Heart left ventricle (tissue), 16 donors: ENCODE measurements at regions not wholly inside any gene's neighbourhood (a gene's known extent, or its start where the extent isn't known, plus 50 kb on each side); places are given as distances from the start of the nearest gene placed in this dataset.
"Not testable (repeated sequence)": the region's sequence is repeated elsewhere in the genome, so short reads cannot be mapped to it uniquely, and the experiment has no call there.

Experiments used
- ATAC-seq, 4 donors: fragments of 200-7000 bp; cut with Tn5 transposase; one replicate each; pipeline ENCODE4 v1.9.1; 2020 to 2022; ENCODE audit warnings: moderate library complexity in 4 of 4, mild to moderate bottlenecking in 3 of 4, moderate number of reproducible peaks in 1 of 4
- DNase-seq, 5 donors: peaks; one replicate each; pipeline ENCODE4 v3.0.0-alpha.2; 2020
- H3K27ac ChIP-seq, 12 donors: fragments of 200-600 bp; sonication (generic) in 4 of 12; one replicate each; pipeline versions ENCODE4 v1.5.0 to v1.8.0; 2016 to 2022; ENCODE audit warnings: mild to moderate bottlenecking in 2 of 12
- H3K27me3 ChIP-seq, 9 donors: fragments of 200-600 bp; sonication (generic) in 2 of 9; one replicate each; pipeline versions ENCODE4 v1.5.1 to v1.8.0; 2016 to 2022; ENCODE audit warnings: mild to moderate bottlenecking in 3 of 9
- H3K36me3 ChIP-seq, 9 donors: fragments of 200-600 bp; sonication (generic) in 2 of 9; one replicate each; pipeline versions ENCODE4 v1.5.0 to v1.8.0; 2018 to 2022; ENCODE audit warnings: mild to moderate bottlenecking in 2 of 9
- H3K4me1 ChIP-seq, 12 donors: fragments of 200-600 bp; sonication (generic) in 4 of 12; one replicate each; pipeline versions ENCODE4 v1.5.0 to v1.8.0; 2016 to 2022; ENCODE audit warnings: mild to moderate bottlenecking in 3 of 12
- H3K4me3 ChIP-seq, 12 donors: fragments of 200-600 bp; sonication (generic) in 4 of 12; one replicate each; pipeline versions ENCODE4 v1.5.0 to v1.8.0; 2017 to 2022; ENCODE audit warnings: mild to moderate bottlenecking in 9 of 12, moderate library complexity in 4 of 12
- H3K9me3 ChIP-seq, 12 donors: fragments of 200-600 bp; sonication (generic) in 4 of 12; one replicate each; pipeline versions ENCODE4 v1.5.0 to v1.8.0; 2016 to 2022; ENCODE audit warnings: mild to moderate bottlenecking in 1 of 12
- POLR2A ChIP-seq, 2 donors: fragments of 450-650 bp; IDR thresholded peaks; one replicate each; pipeline ENCODE4 v1.6.1; 2017; ENCODE audit warnings: antibody characterized with exemption in 2 of 2, mild to moderate bottlenecking in 2 of 2, moderate library complexity in 2 of 2
- WGBS, 4 donors: extraction: QIAGEN DNeasy Blood & Tissue Kit in 2 of 4; methylation state at CpG; one replicate each; pipeline versions ENCODE4 v1.1.5 to v1.1.7; 2013 to 2018; 5-methylcytosine and 5-hydroxymethylcytosine counted together
- intact Hi-C, 10 donors: fragments of 100-400 bp; cut with DNase I; formaldehyde crosslinking; loops; one replicate each; pipeline versions ENCODE4 v1.11.1 to v1.14.2; 2022
- TF ChIP-seq, protein P1 (sequence below), 12 donors: fragments of 200-600 bp; sonication (generic) in 4 of 12; IDR thresholded peaks; one replicate each; pipeline versions ENCODE4 v1.5.0 to v1.8.0; 2018 to 2022; ENCODE audit warnings: antibody characterized with exemption in 12 of 12, mild to moderate bottlenecking in 5 of 12
- donor health status: ischemic (EF 13 %, LVEDD 7.1; RV severe dilation, severe dysfunction).
- donor health status: healthy with polysubstance abuse.
- donor health status: DM: no; HTN: yes; CAD: no.
- donor health status: DM: no; HTN: no; CAD: no.
- donor health status: ischemic (EF 25% LVEDD 6.9; RV normal size, moderate dysfunction).
- donor health status: ischemic (EF 25% LVEDD 5.7; RV mildly dilated, moderate dysfunction).
- donor health status: healthy.
- donor health status: DM: yes; HTN: yes; CAD: no.
- donor health status: ischemic (EF 35%, LVEDD 5.7; RV mildly dilated, moderate dysfunction).
- donor health status: nonischemic (EF 11% LVEDD 7.7; RV severe dilation, severe dysfunction).
- donor health status: DM: yes; HTN: yes; CAD: no.
- donor health status: PGD.
- donor health status: ischemic (EF 29% LVEDD 5.4; RV normal size, mild dysfunction).
- donor health status: nonischemic (EF 23%, LVEDD 6.1; RV moderate dilation, normal function).

DNA sequence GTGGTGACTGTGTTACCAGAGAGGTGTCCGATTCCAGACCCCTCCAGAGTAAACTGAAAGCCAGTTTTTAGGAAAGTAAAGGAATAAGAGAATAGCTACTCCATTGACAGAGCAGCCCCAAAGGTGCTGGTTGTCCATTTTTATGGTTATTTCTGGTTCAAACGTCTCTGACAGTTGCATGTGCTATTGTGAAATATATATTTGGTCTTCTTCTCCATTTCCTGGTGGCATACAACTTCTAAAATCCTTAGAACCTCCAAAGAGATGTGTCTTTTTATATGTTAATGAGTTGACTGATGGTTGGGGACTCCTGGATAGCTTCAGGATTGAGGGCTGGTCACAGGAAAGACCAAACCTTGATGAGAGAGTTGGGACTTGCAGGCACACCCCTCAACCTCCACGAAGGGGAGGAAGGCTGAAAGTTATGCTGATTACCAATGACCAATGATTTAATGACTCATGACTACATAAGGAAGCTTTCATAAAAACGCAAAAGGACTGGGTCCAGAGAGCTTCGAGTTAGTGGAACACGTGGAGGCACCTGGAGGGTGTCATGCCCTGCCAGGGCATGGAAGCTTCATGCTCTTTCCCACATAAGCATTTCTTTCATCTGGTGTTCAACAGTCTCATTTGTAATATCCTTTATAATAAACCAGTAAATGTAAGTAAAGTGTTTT, 100.7 kb downstream of the SLC16A1 start:
- H3K27me3 ChIP-seq = peaks cover 0 to 14% (median 2%) of the 10 kb centered on the region in 9 donors
- 60 to 64% (median 62%) methylated on average over 6 of the region's 6 CpGs for WGBS, 4 donors

DNA sequence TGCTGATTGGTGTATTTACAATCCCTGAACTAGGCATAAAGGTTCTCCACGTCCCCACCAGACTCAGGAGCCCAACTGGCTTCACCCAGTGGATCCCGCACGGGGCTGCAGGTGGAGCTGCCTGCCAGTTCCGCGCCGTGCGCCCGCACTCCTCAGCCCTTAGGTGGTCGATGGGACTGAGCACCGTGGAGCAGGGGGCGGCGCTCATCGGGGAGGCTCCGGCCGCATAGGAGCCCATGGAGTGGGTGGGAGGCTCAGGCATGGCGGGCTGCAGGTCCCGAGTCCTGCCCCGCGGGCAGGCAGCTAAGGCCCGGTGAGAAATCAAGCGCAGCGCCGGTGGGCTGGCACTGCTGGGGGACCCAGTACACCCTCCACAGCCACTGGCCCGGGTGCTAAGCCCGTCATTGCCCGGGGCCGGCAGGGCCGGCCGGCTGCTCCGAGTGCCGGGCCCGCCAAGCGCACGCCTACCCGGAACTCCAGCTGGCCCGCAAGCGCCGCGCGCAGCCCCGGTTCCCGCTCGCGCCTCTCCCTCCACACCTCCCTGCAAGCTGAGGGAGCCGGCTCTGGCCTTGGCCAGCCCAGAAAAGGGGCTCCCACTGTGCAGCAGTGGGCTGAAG, 101.5 kb downstream of the SLC16A1 start:
- WGBS, 4 donors = 25 to 57% (median 29%) methylated on average over 6 to 45 of the region's 45 CpGs
- intact Hi-C loops, DNase-seq, H3K27ac ChIP-seq, H3K36me3 ChIP-seq, H3K4me1 ChIP-seq, ATAC-seq, H3K9me3 ChIP-seq: not testable (repeated sequence)
- H3K27me3 ChIP-seq = peaks cover 0 to 22% (median 4%) of the 10 kb centered on the region in 9 donors
- H3K4me3 ChIP-seq = peak overlapping the region in 11 of 12 donors; percentile 19 to 52 (median 41)

More for the DNA sequence above, 100.7 kb downstream of the SLC16A1 start:
- no peak for TF ChIP-seq POLR2A (IDR thresholded peaks at IDR 0.05)
- TF ChIP-seq, protein P1, sequence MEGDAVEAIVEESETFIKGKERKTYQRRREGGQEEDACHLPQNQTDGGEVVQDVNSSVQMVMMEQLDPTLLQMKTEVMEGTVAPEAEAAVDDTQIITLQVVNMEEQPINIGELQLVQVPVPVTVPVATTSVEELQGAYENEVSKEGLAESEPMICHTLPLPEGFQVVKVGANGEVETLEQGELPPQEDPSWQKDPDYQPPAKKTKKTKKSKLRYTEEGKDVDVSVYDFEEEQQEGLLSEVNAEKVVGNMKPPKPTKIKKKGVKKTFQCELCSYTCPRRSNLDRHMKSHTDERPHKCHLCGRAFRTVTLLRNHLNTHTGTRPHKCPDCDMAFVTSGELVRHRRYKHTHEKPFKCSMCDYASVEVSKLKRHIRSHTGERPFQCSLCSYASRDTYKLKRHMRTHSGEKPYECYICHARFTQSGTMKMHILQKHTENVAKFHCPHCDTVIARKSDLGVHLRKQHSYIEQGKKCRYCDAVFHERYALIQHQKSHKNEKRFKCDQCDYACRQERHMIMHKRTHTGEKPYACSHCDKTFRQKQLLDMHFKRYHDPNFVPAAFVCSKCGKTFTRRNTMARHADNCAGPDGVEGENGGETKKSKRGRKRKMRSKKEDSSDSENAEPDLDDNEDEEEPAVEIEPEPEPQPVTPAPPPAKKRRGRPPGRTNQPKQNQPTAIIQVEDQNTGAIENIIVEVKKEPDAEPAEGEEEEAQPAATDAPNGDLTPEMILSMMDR (IDR thresholded peaks at IDR 0.05) = no peak
- ATAC-seq = no peak
- peak overlapping the region in 5 of 12 donors; percentile 41 to 50 (median 47) for H3K4me3 ChIP-seq
- H3K9me3 ChIP-seq = no peaks in the 10 kb centered on the region
- H3K36me3 ChIP-seq = no peaks in the 10 kb centered on the region
- H3K4me1 ChIP-seq = peaks cover 0 to 4% (median 0%) of the 10 kb centered on the region in 12 donors
- H3K27ac ChIP-seq = no peak overlapping the region
- intact Hi-C loops = no loop called here
- DNase-seq = no peak

DNA sequence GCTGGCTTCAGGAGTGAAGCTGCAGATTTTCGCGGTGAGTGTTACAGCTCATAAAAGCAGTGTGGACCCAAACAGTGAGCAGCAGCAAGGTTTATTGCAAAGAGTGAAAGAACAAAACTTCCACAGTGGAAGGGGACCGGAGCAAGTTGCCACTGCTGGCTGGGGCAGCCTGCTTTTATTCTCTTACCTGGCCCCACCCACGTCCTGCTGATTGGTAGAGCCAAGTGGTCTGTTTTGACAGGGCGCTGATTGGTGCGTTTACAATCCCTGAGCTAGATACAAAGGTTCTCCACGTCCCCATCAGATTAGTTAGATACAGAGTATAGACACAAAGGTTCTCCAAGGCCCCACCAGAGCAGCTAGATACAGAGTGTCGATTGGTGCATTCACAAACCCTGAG, 102.1 kb downstream of the SLC16A1 start:
- WGBS, 4 donors = 94 to 96% (median 95%) methylated on average over 7 to 8 of the region's 8 CpGs
- DNase-seq, H3K27ac ChIP-seq, H3K4me3 ChIP-seq, intact Hi-C loops, H3K36me3 ChIP-seq, ATAC-seq, H3K9me3 ChIP-seq: not testable (repeated sequence)
- Histone ChIP-seq H3K27me3 (peaks cover 0 to 28% (median 6%) of the 10 kb centered on the region in 9 donors), H3K4me1 (peaks cover 0 to 12% (median 2%) of the 10 kb centered on the region in 12 donors)

DNA sequence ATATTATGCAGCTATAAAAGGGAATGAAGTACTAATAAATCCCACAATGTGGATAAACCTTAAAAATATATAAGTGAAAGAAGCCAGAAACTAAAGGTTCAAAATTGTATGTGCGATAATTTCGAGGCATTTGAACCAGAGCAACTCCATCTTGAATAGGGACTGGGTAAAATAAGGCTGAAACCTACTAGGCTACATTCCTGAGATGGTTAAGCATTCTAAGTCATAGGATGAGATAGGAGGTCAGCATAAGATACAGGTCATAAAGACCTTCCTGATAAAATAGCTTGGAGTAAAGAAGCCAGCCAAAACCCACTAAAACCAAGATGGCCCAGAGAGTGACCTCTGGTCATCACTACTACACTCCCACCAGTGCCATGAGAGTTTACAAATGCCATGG, 103.1 kb downstream of the SLC16A1 start:
- intact Hi-C loops = no loop called here
- no peak overlapping the region for H3K27ac ChIP-seq
- peaks cover 0 to 12% (median 2%) of the 10 kb centered on the region in 12 donors for H3K4me1 ChIP-seq
- no peak for DNase-seq
- no peak overlapping the region for H3K4me3 ChIP-seq
- no peaks in the 10 kb centered on the region for H3K9me3 ChIP-seq
- no peaks in the 10 kb centered on the region for H3K36me3 ChIP-seq
- H3K27me3 ChIP-seq = peaks cover 0 to 33% (median 6%) of the 10 kb centered on the region in 9 donors
- TF ChIP-seq POLR2A (IDR thresholded peaks at IDR 0.05) = no peak
- TF ChIP-seq, protein P1 (IDR thresholded peaks at IDR 0.05) = no peak
- WGBS, 4 donors = 91 to 98% (median 96%) methylated on average over 2 of the region's 2 CpGs
- no peak for ATAC-seq

DNA sequence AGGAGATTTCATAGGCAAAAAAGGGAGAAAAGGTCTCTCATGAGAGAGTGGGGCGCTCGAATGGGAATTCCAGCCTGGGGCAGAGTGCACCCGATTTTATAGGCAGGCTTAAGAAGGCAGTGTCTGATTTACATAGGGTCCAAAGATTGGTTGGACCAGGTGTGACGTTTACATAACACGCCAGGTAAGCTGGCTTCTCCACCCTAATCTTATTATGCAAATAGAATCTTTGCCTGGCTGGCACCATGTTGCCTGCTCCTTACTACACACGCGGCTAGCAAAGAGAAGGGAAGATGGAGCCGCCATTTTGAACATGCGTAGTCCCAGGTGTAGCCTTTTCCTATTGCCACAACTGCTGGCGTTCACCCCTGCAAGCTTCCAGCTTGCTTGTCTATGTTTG, 103.7 kb downstream of the SLC16A1 start:
- H3K36me3 ChIP-seq = no peaks in the 10 kb centered on the region
- peaks cover 0 to 33% (median 6%) of the 10 kb centered on the region in 9 donors for H3K27me3 ChIP-seq
- DNase-seq (no peak), ATAC-seq (no peak)
- intact Hi-C loops = no loop called here
- H3K27ac ChIP-seq = no peak overlapping the region
- no peak overlapping the region for H3K4me3 ChIP-seq
- no peaks in the 10 kb centered on the region for H3K9me3 ChIP-seq
- TF ChIP-seq, protein P1 (IDR thresholded peaks at IDR 0.05) = no peak
- TF ChIP-seq POLR2A (IDR thresholded peaks at IDR 0.05) = no peak
- WGBS, 4 donors = 88 to 92% (median 91%) methylated on average over 10 of the region's 10 CpGs
- H3K4me1 ChIP-seq = peaks cover 0 to 12% (median 2%) of the 10 kb centered on the region in 12 donors
